HFF-Myc (cell line): ENCODE measurements at regions not wholly inside any gene's neighbourhood (a gene's known extent, or its start where the extent isn't known, plus 50 kb on each side); places are given as distances from the start of the nearest gene placed in this dataset.
A peak's percentile ranks its signal among the peaks of the same experiment; 100 is the strongest.

ENCODE experiments used
- DNase-seq: peaks from one replicate; pipeline ENCODE4 v3.0.0-alpha.2; 2011; ENCODE audit warnings: low read depth; ENCODE audit errors: extremely low read depth
- H3K4me3 ChIP-seq: replicated peaks from 2 replicates; pipeline ENCODE4 v1.5.1; 2011; ENCODE audit warnings: low read depth, mild to moderate bottlenecking, control low read depth, low read length
- TF ChIP-seq, protein P1 (sequence below): IDR thresholded peaks from 2 replicates; pipeline ENCODE4 v1.5.1; 2012; ENCODE audit warnings: mild to moderate bottlenecking, low read depth, low read length, control low read depth; ENCODE audit errors: missing control alignments

DNA sequence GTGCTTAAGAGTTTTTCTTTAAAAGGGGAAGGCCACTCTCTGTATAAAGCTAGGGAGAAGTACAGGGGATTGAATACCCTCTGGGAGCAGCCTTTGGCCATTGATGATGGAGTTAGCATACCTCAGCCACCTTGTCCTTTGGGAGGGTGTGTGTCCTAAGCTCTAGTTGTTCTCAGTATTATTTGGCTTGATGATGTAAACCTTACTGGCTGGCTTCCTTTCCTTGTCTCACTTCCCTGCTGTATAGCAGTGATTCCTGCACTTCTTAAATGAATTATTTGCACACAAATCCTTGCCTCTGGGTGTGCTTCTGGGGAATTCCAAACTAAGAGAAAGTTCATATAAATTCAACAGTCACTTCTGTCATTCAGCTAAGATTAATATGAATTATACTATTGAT lies 234.9 kb upstream of the RIOK2 start:
- TF ChIP-seq, protein P1, sequence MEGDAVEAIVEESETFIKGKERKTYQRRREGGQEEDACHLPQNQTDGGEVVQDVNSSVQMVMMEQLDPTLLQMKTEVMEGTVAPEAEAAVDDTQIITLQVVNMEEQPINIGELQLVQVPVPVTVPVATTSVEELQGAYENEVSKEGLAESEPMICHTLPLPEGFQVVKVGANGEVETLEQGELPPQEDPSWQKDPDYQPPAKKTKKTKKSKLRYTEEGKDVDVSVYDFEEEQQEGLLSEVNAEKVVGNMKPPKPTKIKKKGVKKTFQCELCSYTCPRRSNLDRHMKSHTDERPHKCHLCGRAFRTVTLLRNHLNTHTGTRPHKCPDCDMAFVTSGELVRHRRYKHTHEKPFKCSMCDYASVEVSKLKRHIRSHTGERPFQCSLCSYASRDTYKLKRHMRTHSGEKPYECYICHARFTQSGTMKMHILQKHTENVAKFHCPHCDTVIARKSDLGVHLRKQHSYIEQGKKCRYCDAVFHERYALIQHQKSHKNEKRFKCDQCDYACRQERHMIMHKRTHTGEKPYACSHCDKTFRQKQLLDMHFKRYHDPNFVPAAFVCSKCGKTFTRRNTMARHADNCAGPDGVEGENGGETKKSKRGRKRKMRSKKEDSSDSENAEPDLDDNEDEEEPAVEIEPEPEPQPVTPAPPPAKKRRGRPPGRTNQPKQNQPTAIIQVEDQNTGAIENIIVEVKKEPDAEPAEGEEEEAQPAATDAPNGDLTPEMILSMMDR: no peak
- no peak overlapping the region for H3K4me3 ChIP-seq
- DNase-seq: no peak

DNA sequence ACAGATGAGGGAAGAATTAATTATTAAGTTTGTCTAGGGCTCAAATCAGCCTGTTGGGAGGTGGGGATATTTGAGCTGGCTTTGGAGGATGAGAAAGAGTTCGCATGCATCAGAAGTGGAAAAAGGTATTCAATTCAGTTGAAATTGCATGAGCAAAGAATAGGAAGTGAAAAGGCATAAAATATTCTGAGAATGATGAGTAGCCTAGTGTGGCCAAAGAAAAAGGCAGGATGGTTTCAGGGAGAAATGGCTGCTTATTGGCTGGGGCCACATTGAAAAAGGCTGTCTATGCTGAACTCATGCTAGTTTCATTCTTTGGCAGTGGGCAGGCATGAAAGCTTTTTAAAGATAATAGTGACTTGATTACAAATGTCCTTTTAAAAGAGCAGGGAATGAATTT lies 235.4 kb upstream of the RIOK2 start:
- no peak overlapping the region for H3K4me3 ChIP-seq
- no peak for DNase-seq
- TF ChIP-seq, protein P1: no peak

DNA sequence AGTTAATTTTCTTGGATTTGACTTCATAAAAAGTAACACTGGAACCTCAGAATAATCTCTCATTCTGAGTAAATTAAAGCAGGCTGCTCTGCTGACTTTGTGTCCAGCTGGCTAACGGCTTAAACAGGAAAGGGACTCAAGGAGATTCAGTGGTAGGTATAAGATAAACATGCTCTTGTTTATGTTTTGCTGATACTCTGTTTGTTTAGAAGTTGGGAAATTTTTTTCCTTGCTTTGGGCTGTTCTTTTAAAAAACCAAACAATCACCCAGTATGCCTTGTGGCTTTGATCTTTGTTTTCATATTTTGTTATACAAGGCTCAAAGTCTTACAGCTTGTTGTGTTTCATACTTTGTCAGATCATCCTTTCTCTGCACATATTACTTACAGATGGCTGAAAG lies 237.6 kb upstream of the RIOK2 start:
- no peak overlapping the region for H3K4me3 ChIP-seq
- TF ChIP-seq, protein P1: no peak
- no peak for DNase-seq

DNA sequence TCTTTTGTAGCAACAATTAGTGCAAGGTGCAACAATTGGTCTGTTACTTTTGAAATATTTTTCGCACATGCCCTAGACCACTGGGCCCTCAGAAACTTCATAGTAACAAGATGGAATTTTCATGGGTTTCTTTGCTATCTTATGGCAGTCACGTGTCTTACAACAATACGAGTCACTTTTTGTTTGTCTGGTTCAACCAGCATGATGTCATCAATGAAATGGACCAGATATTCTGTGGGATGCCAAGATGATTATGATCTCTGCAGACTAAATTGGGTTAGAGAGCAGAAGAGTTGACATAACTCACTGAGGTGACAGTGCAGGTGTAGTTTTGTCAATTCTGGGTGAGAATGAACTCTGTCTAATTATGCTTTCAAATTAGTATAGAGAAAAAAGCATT lies 239.6 kb upstream of the RIOK2 start:
- no peak for DNase-seq
- TF ChIP-seq, protein P1: no peak

DNA sequence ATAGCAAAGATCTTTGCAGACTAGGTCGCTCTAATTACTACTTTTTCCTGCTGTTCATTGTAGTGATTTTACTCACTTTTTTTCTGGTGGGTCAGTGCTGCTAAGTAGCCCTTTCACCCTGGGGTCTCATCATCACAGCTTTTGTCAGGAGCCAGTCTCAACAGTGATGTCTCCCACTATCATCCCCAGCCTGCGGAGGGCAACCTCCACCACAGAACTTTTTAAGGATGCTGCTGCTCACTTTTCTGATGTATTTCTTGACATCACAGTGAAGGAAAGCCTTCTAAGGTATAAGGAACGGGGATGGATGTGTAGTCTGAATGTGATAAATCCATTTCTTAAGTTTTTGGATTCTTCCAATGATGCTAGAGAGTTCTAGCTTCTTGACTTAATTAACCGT lies 242.5 kb upstream of the RIOK2 start:
- TF ChIP-seq, protein P1: peak; percentile 43
- DNase-seq: no peak
- no peak overlapping the region for H3K4me3 ChIP-seq

More for the DNA sequence above, 239.6 kb upstream of the RIOK2 start:
- no peak overlapping the region for H3K4me3 ChIP-seq

DNA sequence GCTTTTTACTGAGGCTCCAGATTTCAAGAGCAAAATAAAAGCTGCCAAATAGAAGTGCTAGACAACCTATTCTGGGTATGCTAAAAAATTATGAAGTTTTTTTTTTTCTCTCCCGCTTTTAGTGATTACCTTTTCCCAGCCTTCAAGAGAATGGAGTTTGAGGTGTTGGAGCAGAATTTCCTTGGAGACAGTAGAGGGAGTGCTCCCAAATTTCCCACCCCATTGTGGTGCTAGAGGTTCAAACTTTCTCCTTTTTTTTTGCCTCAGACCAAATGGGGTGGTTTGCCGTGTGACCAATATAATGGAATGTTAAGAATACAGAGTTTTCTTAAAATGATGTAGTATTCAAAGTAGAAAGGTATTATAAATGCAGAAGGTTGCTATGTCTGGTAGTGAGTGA lies 244.2 kb upstream of the RIOK2 start:
- no peak for DNase-seq
- TF ChIP-seq, protein P1: no peak

DNA sequence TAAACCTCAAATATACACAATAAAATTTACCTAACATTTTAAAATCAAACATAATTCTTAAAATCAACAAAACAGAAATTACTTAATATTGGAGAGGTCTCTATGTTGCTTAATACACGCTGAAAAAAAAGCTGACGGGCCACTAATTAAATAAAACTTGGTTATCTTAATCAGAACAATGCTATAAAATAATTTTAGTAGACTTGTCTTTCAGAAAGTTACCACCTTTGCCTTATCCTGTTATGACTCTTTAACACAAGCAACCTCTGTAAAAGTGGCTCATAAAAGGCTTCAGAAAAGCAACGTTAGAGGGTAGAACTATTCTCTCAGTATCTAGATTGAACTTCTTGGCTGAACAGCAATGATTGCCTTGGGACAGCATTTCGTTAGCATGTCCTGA lies 251.0 kb upstream of the RIOK2 start:
- TF ChIP-seq, protein P1: no peak
- DNase-seq: no peak
- no peak overlapping the region for H3K4me3 ChIP-seq

More for the DNA sequence above, 244.2 kb upstream of the RIOK2 start:
- no peak overlapping the region for H3K4me3 ChIP-seq
